ENCODE measurements at regions not wholly inside any gene's neighbourhood (a gene's known extent, or its start where the extent isn't known, plus 50 kb on each side); places are given as distances from the start of the nearest gene placed in this dataset.
A peak's percentile ranks its signal among the peaks of the same experiment; 100 is the strongest.

DNA sequence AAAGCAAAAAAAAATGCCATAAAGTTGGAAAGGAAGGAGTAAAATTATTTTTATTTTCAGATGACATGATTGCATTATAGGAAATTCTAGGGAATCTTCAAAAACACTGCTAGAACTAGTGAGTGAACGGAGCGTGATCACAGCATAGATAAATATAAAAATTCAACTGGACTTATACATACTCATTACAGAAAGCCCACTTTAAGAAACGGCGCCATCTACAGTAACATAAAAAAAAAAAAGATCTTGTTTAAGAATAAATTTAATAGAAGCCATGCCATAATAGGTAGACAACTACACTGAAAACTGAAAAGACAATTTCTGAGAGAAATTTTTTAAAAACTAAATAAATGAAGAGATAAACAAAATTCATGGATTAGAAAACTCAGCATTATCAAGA is 623.1 kb upstream of the MGMT start:
- no peak overlapping the region for H2AFZ ChIP-seq
- no peak overlapping the region for H3K4me2 ChIP-seq
- TF ChIP-seq, protein P1, sequence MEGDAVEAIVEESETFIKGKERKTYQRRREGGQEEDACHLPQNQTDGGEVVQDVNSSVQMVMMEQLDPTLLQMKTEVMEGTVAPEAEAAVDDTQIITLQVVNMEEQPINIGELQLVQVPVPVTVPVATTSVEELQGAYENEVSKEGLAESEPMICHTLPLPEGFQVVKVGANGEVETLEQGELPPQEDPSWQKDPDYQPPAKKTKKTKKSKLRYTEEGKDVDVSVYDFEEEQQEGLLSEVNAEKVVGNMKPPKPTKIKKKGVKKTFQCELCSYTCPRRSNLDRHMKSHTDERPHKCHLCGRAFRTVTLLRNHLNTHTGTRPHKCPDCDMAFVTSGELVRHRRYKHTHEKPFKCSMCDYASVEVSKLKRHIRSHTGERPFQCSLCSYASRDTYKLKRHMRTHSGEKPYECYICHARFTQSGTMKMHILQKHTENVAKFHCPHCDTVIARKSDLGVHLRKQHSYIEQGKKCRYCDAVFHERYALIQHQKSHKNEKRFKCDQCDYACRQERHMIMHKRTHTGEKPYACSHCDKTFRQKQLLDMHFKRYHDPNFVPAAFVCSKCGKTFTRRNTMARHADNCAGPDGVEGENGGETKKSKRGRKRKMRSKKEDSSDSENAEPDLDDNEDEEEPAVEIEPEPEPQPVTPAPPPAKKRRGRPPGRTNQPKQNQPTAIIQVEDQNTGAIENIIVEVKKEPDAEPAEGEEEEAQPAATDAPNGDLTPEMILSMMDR (IDR thresholded peaks at IDR 0.05; ENCODE audit: poor library complexity) = peak; percentile 45
- TF ChIP-seq EZH2phosphoT487 (IDR thresholded peaks at IDR 0.05; ENCODE audit: low read depth, severe bottlenecking, unreplicated experiment) (no peak), EZH2 (IDR thresholded peaks at IDR 0.05; ENCODE audit: borderline replicate concordance) (no peak)

DNA sequence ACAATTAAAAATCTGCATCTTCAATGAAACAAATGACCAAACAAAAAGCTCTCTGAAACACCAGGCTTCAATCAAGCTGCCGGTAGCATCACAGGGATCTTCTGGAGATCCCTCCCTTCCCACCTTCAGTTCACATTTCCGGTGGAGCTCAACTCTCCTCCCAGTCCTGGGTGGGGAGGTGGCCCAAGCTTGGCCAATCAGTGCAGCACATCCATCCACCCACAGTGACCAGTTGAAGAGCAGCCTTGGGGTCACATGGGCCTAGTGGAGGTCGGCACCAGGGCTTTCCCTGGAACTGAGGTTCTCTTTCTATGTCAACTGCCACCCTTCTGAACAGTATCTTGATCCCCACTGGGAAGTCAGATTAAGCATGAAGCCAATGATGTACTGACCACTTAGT is 620.1 kb upstream of the MGMT start:
- WGBS (ENCODE audit: low lambda C conversion rate, missing lambda C conversion rate) = 90% methylated on average over 3 of the region's 3 CpGs

More for the DNA sequence above, 623.1 kb upstream of the MGMT start:
- Histone ChIP-seq H3K4me3 (no peak overlapping the region), H3K27me3 (peaks cover 7% of the 10 kb centered on the region), H3K9me3 (ENCODE audit: low read depth) (no peaks in the 10 kb centered on the region), H4K20me1 (ENCODE audit: insufficient read depth, poor library complexity, severe bottlenecking) (no peaks in the 10 kb centered on the region), H3K79me2 (no peaks in the 10 kb centered on the region), H3K9me2 (replicated peaks; ENCODE audit: insufficient read depth) (no peaks in the 10 kb centered on the region), H3K36me3 (replicated peaks; ENCODE audit: insufficient read depth, low read depth) (no peaks in the 10 kb centered on the region), H3K4me1 (ENCODE audit: insufficient read depth) (no peaks in the 10 kb centered on the region), H3K27ac (no peak overlapping the region)
- WGBS (ENCODE audit: low lambda C conversion rate, missing lambda C conversion rate) = 70% methylated on average over 4 of the region's 4 CpGs
- no peak for DNase-seq (ENCODE audit: low spot score)

DNA sequence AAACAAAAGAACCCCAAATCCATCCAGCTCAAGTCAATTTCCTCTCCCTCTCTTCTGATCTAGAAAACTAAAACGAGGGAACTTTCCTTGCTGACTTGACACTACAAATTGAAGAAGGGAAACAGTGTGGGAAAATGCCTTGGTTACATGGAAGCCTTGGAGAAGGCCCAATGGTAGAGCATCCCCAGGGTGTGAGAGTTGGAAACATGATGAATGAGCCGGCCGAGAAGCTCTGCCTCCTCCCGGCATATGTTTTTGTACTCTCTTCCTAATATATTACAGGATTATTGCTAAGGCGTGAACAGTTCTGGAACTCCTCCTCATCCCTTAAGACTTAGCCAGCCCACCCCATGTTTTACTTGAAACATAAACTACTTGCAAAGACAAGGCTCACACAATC is 618.2 kb upstream of the MGMT start:
- no peaks in the 10 kb centered on the region for H3K36me3 ChIP-seq (replicated peaks; ENCODE audit: insufficient read depth, low read depth)
- no peak for DNase-seq (ENCODE audit: low spot score)
- no peaks in the 10 kb centered on the region for H3K79me2 ChIP-seq
- H3K4me2 ChIP-seq = no peak overlapping the region
- 87% methylated on average over 5 of the region's 5 CpGs for WGBS (ENCODE audit: low lambda C conversion rate, missing lambda C conversion rate)
- peaks cover 8% of the 10 kb centered on the region for H3K4me1 ChIP-seq (ENCODE audit: insufficient read depth)
- no peak overlapping the region for H2AFZ ChIP-seq
- H3K27ac ChIP-seq = no peak overlapping the region
- H3K9me2 ChIP-seq (replicated peaks; ENCODE audit: insufficient read depth) = no peaks in the 10 kb centered on the region
- H3K9me3 ChIP-seq (ENCODE audit: low read depth) = no peaks in the 10 kb centered on the region
- H3K27me3 ChIP-seq = peaks cover 7% of the 10 kb centered on the region
- TF ChIP-seq, protein P1 (IDR thresholded peaks at IDR 0.05; ENCODE audit: poor library complexity) = no peak
- TF ChIP-seq EZH2phosphoT487 (IDR thresholded peaks at IDR 0.05; ENCODE audit: low read depth, severe bottlenecking, unreplicated experiment) (no peak), EZH2 (IDR thresholded peaks at IDR 0.05; ENCODE audit: borderline replicate concordance) (no peak)
- no peak overlapping the region for H3K4me3 ChIP-seq
- no peaks in the 10 kb centered on the region for H4K20me1 ChIP-seq (ENCODE audit: insufficient read depth, poor library complexity, severe bottlenecking)

More for the DNA sequence above, 620.1 kb upstream of the MGMT start:
- Histone ChIP-seq H3K27ac (no peak overlapping the region), H4K20me1 (ENCODE audit: insufficient read depth, poor library complexity, severe bottlenecking) (no peaks in the 10 kb centered on the region), H3K9me2 (replicated peaks; ENCODE audit: insufficient read depth) (no peaks in the 10 kb centered on the region), H3K36me3 (replicated peaks; ENCODE audit: insufficient read depth, low read depth) (no peaks in the 10 kb centered on the region), H2AFZ (no peak overlapping the region), H3K4me2 (no peak overlapping the region), H3K27me3 (peaks cover 7% of the 10 kb centered on the region), H3K4me3 (no peak overlapping the region), H3K9me3 (ENCODE audit: low read depth) (no peaks in the 10 kb centered on the region), H3K4me1 (ENCODE audit: insufficient read depth) (no peaks in the 10 kb centered on the region), H3K79me2 (no peaks in the 10 kb centered on the region)
- no peak for DNase-seq (ENCODE audit: low spot score)
- TF ChIP-seq, protein P1 (IDR thresholded peaks at IDR 0.05; ENCODE audit: poor library complexity) = no peak
- TF ChIP-seq EZH2phosphoT487 (IDR thresholded peaks at IDR 0.05; ENCODE audit: low read depth, severe bottlenecking, unreplicated experiment) (no peak), EZH2 (IDR thresholded peaks at IDR 0.05; ENCODE audit: borderline replicate concordance) (no peak)

DNA sequence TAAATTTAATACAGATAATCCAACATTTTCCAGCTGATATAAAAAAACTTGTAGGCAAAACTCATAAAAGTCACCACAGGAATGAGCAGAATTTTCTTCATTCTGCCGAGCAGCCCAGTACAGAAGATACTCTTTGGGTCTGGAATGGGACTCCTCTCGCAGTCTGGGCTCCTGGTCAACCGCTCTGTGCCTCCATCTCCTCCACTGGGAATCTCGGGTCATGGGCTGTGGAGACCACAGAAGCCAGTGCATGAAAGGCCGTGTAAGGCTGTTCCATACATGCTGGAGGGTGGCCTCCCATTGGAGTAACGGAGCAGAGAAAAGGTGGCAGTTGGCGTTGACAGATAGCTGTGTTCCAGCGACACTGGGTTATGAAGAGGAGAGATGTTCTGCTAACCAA is 616.4 kb upstream of the MGMT start:
- TF ChIP-seq EZH2phosphoT487 (IDR thresholded peaks at IDR 0.05; ENCODE audit: low read depth, severe bottlenecking, unreplicated experiment) = no peak
- TF ChIP-seq, protein P1 (IDR thresholded peaks at IDR 0.05; ENCODE audit: poor library complexity) = no peak
- TF ChIP-seq EZH2 (IDR thresholded peaks at IDR 0.05; ENCODE audit: borderline replicate concordance) = no peak

More for the DNA sequence above, 616.4 kb upstream of the MGMT start:
- Histone ChIP-seq H3K79me2 (no peaks in the 10 kb centered on the region), H3K4me1 (ENCODE audit: insufficient read depth) (peaks cover 24% of the 10 kb centered on the region), H4K20me1 (ENCODE audit: insufficient read depth, poor library complexity, severe bottlenecking) (no peaks in the 10 kb centered on the region), H3K4me2 (no peak overlapping the region), H3K4me3 (no peak overlapping the region), H3K9me3 (ENCODE audit: low read depth) (no peaks in the 10 kb centered on the region), H3K9me2 (replicated peaks; ENCODE audit: insufficient read depth) (no peaks in the 10 kb centered on the region), H3K36me3 (replicated peaks; ENCODE audit: insufficient read depth, low read depth) (no peaks in the 10 kb centered on the region), H3K27ac (no peak overlapping the region), H2AFZ (no peak overlapping the region), H3K27me3 (peaks cover 7% of the 10 kb centered on the region)
- no peak for DNase-seq (ENCODE audit: low spot score)
- WGBS (ENCODE audit: low lambda C conversion rate, missing lambda C conversion rate) = 95% methylated on average over 8 of the region's 8 CpGs
